ENCODE measurements at regions not wholly inside any gene's neighbourhood (a gene's known extent, or its start where the extent isn't known, plus 50 kb on each side); places are given as distances from the start of the nearest gene placed in this dataset.
"Not testable (repeated sequence)": the region's sequence is repeated elsewhere in the genome, so short reads cannot be mapped to it uniquely, and the experiment has no call there.

DNA sequence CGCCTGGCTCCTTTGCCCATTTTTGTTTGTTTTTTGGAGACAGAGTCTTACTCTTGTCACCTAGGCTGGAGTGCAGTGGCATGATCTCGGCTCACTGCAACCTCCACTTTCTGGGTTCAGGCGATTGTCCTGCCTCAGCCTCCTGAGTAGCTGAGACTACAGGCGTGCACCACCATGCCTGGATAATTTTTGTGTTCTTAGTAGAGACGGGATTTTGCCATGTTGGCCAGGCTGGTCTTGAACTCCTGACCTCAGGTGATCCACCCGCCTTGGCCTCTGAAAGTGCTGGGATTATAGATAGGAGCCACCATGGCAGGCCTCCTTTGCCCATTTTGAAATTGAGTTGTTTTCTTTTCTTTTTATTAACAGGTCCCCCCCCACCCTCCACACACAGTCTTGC, 89.4 kb upstream of the TPTE start:
- DNase-seq = not testable (repeated sequence)

DNA sequence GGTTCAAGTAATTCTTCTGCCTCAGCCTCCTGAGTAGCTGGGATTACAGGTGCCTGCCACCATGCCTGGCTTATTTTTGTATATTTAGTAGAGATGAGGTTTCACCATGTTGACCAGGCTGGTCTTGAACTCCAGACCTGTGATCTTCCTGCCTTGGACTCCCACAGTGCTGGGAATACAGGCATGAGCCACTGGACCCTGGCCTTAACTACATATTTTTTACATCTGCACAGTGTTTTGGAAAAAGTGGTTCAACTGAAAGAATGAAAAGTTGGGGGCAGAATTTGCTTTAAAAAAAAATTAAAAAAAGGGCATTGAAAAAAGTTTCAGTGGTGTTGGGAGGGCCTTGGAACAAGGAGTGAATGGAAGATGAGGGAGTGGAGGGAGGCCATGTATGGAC, 88.9 kb upstream of the TPTE start:
- DNase-seq = not testable (repeated sequence)

DNA sequence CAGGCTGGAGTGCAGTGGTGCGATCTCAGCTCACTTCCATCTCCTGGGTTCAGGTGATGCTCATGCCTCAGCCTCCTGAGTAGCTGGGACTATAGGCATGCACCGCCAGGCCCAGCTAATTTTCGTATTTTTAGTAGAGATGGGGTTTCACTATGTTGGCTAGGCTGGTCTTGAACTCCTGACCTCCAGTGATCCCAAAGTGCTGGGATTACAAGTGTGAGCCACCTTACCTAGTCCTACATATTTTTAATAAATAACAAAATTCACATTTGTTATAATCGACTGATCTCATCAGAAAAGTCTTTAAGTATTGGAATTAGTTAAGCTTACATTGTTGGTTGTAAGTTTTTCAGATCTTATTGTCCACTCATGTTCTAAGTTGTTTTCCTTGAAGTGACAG, 83.4 kb upstream of the TPTE start:
- not testable (repeated sequence) for DNase-seq

DNA sequence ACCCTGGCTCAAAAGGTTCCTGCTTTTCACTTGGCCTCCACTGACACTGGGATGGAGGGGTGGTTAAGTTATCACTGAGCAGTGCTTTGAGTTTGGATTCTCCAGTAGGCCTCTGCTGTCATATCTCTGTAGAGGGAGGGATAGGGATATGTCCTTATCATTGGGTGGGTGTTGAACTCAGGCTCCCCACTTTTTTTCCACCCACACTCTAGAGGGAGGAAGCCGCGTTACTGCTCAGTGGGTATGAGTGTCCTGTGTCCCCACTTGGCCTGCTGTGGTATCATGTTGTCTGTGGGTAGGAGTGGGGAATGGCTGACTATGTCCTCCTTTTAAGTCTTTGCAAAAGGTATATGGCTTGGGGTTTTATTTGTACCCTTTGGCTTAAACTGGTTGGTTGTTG, 80.7 kb upstream of the TPTE start:
- not testable (repeated sequence) for DNase-seq

DNA sequence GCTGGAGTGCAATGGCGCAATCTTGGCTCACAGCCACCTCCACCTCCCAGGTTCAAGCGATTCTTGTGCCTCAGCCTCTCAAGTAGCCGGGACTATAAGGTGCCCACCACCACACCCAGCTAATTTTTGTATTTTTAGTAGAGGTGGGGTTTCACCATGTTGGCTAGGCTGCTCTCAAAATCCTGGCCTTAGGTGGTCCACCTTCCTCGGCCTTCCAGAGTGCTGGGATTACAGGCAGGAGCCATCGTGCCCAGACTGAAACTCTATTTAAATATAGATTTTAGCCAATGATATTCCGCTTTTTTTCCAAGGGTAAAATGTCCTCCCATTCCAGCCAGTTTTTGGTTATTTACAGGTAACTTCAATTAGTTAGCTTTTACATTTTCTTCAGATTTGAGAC, 79.4 kb upstream of the TPTE start:
- not testable (repeated sequence) for DNase-seq

DNA sequence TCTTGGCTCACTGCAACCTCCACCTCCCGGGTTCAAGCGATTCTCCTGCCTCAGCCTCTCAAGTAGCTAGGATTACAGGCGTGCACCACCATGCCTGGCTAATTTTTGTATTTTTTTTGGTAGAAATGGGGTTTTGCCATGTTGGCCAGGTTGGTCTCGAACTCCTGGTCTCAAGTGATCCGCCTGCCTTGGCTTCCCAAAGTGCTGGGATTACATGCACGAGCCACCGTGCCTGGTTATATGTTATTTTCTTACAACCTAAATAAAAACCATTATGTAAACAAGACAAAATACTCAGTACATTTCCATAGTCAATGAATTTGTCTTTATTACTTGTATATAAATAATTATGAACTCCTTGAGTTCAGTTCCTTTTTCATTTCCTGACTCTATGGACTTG, 75.7 kb upstream of the TPTE start:
- not testable (repeated sequence) for DNase-seq

DNA sequence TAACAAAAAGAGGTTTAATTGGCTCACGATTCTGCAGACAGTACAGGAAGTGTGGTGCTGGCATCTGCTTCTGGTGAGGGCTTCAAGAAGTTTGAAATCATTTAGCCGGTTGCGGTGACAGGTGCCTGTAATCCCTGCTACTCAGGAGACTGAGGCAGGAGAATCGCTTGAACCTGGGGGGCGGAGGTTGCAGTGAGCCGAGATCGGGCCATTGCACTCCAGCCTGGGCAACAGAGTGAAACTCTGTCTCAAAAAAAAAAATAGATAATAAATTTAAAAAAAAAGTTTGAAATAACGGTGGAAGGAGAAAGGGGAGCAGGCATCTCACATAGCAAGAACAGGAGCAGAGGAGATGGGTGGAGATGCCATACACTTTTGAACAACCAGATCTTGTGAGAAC, 71.9 kb upstream of the TPTE start:
- DNase-seq = not testable (repeated sequence)

DNA sequence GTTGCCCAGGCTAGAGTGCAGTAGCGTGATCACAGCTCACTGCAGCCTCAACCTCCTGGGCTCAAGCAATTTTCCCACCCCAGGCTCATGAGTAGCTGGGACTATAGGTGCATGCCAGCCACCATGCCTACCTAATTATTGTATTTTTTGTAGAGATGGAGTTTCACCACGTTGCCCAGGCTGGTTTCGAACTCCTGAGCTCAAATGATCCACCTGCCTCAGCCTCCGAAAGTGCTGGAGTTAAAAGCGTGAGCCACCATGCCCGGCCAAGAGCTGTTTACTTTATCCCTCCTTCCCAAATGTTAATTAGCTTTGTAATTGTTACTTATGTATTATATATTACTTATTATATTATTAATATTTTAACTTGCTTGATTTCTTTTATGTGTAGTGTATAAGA, 70.1 kb upstream of the TPTE start:
- DNase-seq = not testable (repeated sequence)

DNA sequence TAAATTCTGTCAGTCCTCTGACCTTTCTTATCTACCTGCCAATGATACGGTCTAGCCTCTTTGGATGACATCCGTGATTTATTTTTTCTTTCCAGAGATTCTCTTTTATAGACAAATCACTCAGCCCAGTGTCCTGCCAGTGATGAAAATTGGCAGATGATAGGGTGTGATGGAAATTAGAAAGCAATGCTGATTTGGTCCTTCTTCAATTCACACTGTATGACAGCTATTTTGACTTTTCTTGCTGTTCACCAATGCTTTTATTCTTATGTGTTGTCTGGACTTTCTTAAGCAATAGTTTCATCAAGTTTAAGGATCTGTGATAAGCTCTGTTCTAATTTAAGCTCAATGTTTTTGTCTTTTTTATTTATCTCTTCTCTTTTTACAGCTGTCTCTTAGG, 63.6 kb upstream of the TPTE start:
- DNase-seq = not testable (repeated sequence)

DNA sequence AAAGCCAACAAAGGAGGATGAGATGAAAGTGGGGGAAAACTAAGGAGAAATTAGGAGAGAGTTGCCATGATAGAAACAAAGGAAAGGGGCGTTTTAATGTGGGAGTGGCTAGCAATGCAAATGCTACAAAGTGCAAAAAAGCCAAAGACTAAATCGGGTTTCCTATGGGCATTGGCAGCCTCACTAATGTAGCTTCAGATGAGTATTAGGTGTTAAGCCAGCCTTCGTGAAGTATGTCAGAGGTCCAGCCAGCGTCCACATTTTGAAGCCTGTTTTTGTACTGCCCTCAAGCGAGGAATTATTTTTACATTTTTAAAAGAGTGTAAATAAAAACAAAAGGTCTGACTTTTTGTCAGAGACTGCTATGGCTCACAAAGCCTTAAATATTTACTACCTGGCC, 60.4 kb upstream of the TPTE start:
- DNase-seq = not testable (repeated sequence)

DNA sequence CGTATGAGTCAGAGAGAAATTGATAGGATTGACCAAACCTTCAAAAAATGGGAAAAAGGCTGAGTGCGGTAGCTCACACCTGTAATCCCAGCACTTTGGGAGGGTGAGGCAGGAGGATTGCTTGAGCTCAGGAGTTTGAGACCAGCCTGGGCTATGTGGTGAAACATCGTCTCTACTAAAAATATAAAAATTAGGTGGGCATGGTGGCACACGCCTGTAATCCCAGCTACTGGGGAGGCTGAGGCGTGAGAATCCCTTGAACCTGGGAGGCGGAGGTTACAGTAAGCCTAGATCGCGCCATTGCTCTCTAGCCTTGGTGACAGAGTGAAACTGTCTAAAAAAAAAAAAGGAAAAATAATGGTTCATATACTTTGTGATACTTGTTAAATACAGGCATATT, 59.9 kb upstream of the TPTE start:
- DNase-seq = not testable (repeated sequence)

DNA sequence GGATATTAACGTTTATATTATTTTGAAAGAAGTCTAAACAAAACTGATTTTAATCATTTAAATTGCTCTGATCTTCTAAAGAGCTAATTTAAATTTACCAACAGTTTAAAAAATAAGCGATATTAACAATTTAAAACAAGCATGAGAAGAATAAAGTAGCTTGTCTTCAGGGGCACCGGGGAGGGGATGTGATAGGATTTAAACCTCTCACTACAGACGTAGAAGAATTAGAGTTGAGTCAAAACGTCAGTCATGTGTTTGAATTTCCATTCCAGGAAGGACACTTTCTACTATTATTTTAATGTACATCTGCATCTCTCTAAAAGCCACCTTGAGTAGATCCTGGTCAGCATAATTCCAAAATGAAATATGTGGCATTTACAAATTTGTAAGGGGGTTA, 58.2 kb upstream of the TPTE start:
- DNase-seq = no peak

DNA sequence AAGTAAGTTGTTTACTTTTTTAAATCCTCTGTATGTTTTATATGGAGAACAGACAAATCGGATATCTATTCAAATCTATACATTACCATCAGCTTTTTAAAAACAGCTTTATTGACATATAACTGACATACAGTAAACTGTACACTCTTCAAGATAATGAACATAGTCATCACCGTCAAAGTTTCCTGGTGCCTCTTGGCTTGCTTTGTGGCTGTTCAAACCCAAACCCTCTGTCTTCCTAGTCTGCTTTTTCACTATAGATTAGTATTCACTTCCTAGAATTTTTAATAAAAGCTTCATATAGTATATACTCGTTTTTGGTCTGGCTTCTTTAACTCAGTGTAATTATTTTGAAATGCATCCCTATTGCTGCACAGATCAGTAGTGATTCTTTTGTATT, 56.4 kb upstream of the TPTE start:
- DNase-seq = no peak

DNA sequence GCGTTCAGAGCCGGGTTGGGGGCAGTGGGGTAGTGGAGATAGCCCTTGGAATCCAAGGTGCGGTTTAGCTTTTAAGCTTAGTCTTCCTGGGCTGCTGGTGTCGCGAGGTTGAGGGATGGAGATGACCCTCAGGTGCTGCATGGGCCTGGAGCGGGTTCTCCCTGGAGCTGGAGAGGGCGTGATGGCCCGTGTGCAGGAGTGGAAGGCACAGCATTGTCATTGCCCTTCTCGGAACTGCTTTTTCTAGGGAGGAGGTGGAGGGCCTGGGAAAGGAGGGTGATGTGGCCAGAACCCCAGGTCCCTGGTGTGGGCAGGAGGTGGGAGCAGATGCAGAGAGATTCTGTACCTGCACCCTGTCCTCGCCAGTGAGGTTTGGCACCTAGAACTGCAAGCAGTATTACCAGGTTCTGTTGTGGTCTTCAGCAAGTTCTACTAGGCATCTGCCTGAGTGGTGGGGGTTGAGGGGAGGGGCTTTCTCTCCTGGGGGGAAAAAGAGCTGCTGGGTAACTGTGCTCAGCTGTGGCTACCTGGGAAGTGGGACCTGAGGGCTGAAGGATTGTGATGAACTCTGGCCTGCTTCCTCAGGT, 55.8 kb upstream of the TPTE start:
- not testable (repeated sequence) for DNase-seq

DNA sequence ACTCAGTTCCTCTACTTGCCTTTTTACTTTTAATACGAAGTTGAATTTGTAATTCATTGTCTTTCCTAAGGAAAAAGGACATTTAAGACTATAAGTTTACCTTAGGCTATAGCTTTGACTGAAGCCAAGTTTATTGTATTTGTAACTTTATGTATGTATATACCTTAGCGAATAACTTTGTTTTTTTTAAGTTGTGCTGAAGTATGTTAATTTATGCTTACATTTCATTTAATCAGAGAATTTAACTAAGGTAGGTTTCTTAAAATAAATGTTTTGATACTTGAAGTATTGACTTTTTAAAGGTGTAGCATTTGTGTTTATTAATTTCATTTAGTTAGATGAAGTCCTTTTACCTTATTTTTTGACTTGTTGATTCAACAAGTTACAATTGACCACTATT, 55.2 kb upstream of the TPTE start:
- no peak for DNase-seq

Data from T-helper 2 cell (primary cell).